A549 (cell line): ENCODE measurements at regions not wholly inside any gene's neighbourhood (a gene's known extent, or its start where the extent isn't known, plus 50 kb on each side); places are given as distances from the start of the nearest gene placed in this dataset.
"Not testable (repeated sequence)": the region's sequence is repeated elsewhere in the genome, so short reads cannot be mapped to it uniquely, and the experiment has no call there.

Experiments
- ATAC-seq, 2 experiments: fragments of 200-7000 bp in 1 of 2; fragments of >200 bp in 1 of 2; cut with Nextera tagmentation in 1 of 2; cut with Tn5 transposase in 1 of 2; 3 replicates each; pipeline versions ENCODE4 v1.8.0 to v1.9.1; 2018 to 2020; ENCODE audit warnings: mild to moderate bottlenecking in 1 of 2, moderate library complexity in 1 of 2
- CTCF ChIA-PET: fragments of 300-600 bp; sonication (Branson Sonifier 250); formaldehyde crosslinking; extraction: SDS; loops from one replicate; lab custom pipeline; 2021; ENCODE audit warnings: antibody characterized with exemption, inconsistent platforms; lab: Yijun Ruan, JAX
- POLR2A ChIA-PET: fragments of 350-600 bp; formaldehyde crosslinking; extraction: SDS; loops from one replicate; lab custom pipeline; 2021; ENCODE audit warnings: antibody characterized with exemption, inconsistent platforms; lab: Yijun Ruan, JAX
- DNase-seq, 2 experiments: peaks; one replicate each; pipeline versions ENCODE4 v3.0.0 to v3.0.0-alpha.2; 2011 to 2016; ENCODE audit warnings: low read depth in 1 of 2, low spot score in 1 of 2
- FAIRE-seq: peaks from 2 replicates; lab custom pipeline; 2011; peaks lifted over from hg19 to GRCh38; lab: Jason Lieb, UNC
- H3K27ac ChIP-seq, 2 experiments: fragments of >200 bp; sonication (Bioruptor Twin); formaldehyde crosslinking; 3 replicates each; pipeline ENCODE4 v1.5.1; 2016 to 2017
- H3K4me1 ChIP-seq: fragments of >200 bp; sonication (Bioruptor Twin); formaldehyde crosslinking; 3 replicates; pipeline ENCODE4 v1.6.1; 2016
- H3K4me2 ChIP-seq: fragments of >200 bp; sonication (Bioruptor Twin); formaldehyde crosslinking; 3 replicates; pipeline ENCODE4 v1.6.1; 2016
- H3K4me3 ChIP-seq: fragments of >200 bp; sonication (Bioruptor Twin); formaldehyde crosslinking; 3 replicates; pipeline ENCODE4 v1.5.1; 2016
- H3K9me3 ChIP-seq: fragments of >200 bp; sonication (Bioruptor Twin); formaldehyde crosslinking; 3 replicates; pipeline ENCODE4 v1.6.1; 2016
- EHF ChIP-seq: fragments of 250-450 bp; sonication (Bioruptor Pico); IDR thresholded peaks from 2 replicates; pipeline ENCODE4 v1.5.0; 2020; ENCODE audit warnings: mild to moderate bottlenecking
- GATA3 ChIP-seq: IDR thresholded peaks from 2 replicates; pipeline ENCODE4 v1.6.1; 2012; ENCODE audit warnings: borderline replicate concordance
- HEYL ChIP-seq: fragments of 250-450 bp; sonication (Bioruptor Pico); IDR thresholded peaks from 2 replicates; pipeline ENCODE4 v1.8.0; 2021; ENCODE audit warnings: mild to moderate bottlenecking, moderate library complexity
- HOXB13 ChIP-seq: fragments of 250-450 bp; sonication (Bioruptor Pico); IDR thresholded peaks from 2 replicates; pipeline ENCODE4 v1.5.0; 2020; ENCODE audit warnings: low read depth, mild to moderate bottlenecking, moderate library complexity
- HOXB5 ChIP-seq: fragments of 250-450 bp; sonication (Bioruptor Pico); IDR thresholded peaks from 2 replicates; pipeline ENCODE4 v1.5.0; 2020; ENCODE audit warnings: mild to moderate bottlenecking, moderate library complexity
- MAFK ChIP-seq: fragments of 450-650 bp; IDR thresholded peaks from 2 replicates; pipeline ENCODE4 v1.6.1; 2014; ENCODE audit not compliant: partially characterized antibody
- RAD21 ChIP-seq, 2 experiments: fragments of >200 bp in 1 of 2; sonication (Bioruptor Twin) in 1 of 2; formaldehyde crosslinking in 1 of 2; IDR thresholded peaks in 1 of 2; conservative IDR thresholded peaks in 1 of 2; 2 replicates in 1 of 2; 3 replicates in 1 of 2; pipeline ENCODE4 v1.6.1; 2012 to 2018; ENCODE audit warnings: inconsistent platforms in 1 of 2
- RCOR1 ChIP-seq: fragments of 150-350 bp; IDR thresholded peaks from 2 replicates; pipeline ENCODE4 v1.6.1; 2014; ENCODE audit warnings: antibody characterized with exemption, low read length, low read depth
- RFX5 ChIP-seq: fragments of 450-650 bp; IDR thresholded peaks from 2 replicates; pipeline ENCODE4 v1.7.1; 2014; ENCODE audit warnings: antibody characterized with exemption, mild to moderate bottlenecking, moderate library complexity
- SMC3 ChIP-seq: fragments of >200 bp; sonication (Bioruptor Twin); formaldehyde crosslinking; IDR thresholded peaks from 3 replicates; pipeline ENCODE4 v1.6.1; 2018; ENCODE audit warnings: inconsistent platforms
- TFCP2L1 ChIP-seq: fragments of 250-450 bp; sonication (Bioruptor Pico); IDR thresholded peaks from 2 replicates; pipeline ENCODE4 v1.5.0; 2021; ENCODE audit warnings: mild to moderate bottlenecking
- whole genome bisulfite sequencing: methylation state at CpG from one replicate; pipeline ENCODE4 v1.1.6; 2017; ENCODE audit errors: missing lambda C conversion rate; 5-methylcytosine and 5-hydroxymethylcytosine counted together
- TF ChIP-seq, protein P1 (sequence below): fragments of >200 bp; sonication (Bioruptor Twin); formaldehyde crosslinking; IDR thresholded peaks from 3 replicates; pipeline ENCODE4 v1.5.1; 2016
- TF ChIP-seq, protein P2 (sequence below): fragments of 250-450 bp; sonication (Bioruptor Pico); IDR thresholded peaks from 2 replicates; pipeline ENCODE4 v1.5.0; 2021; ENCODE audit warnings: mild to moderate bottlenecking, moderate library complexity, borderline replicate concordance
- TF ChIP-seq, protein P3 (sequence below): IDR thresholded peaks from 2 replicates; pipeline ENCODE4 v1.6.1; 2012
- TF ChIP-seq, protein P4 (sequence below): fragments of 450-650 bp; IDR thresholded peaks from 2 replicates; pipeline ENCODE4 v1.6.1; 2014; ENCODE audit warnings: antibody characterized with exemption

DNA sequence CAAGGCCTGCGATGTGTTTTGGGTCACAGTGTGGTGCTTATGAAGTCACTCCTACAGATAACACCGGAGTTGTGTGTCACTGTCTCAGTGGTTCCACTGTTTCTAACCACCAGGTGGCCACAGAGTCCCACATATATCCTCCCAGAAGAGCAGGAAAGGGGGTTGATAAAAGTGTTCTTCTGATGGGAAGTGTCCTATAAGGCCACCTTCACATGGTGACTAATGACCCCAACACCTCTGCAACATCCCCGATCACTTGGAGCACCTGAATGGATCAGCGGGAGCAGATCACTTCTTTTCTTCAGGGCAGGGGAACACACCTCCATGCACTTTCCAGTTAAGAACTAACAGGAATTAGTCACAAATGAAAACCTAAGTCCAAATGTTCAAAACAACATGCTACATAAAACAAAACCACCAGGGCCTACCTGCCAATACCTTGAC is 111.5 kb downstream of the PPIAL4G start:
- TF ChIP-seq SMC3 (peak; percentile 93), RAD21 (conservative IDR thresholded peaks at IDR 0.05 in 1 of 2, IDR thresholded peaks at IDR 0.05 in 1 of 2) (peak; percentile 93 to 94)
- TF ChIP-seq, protein P1, sequence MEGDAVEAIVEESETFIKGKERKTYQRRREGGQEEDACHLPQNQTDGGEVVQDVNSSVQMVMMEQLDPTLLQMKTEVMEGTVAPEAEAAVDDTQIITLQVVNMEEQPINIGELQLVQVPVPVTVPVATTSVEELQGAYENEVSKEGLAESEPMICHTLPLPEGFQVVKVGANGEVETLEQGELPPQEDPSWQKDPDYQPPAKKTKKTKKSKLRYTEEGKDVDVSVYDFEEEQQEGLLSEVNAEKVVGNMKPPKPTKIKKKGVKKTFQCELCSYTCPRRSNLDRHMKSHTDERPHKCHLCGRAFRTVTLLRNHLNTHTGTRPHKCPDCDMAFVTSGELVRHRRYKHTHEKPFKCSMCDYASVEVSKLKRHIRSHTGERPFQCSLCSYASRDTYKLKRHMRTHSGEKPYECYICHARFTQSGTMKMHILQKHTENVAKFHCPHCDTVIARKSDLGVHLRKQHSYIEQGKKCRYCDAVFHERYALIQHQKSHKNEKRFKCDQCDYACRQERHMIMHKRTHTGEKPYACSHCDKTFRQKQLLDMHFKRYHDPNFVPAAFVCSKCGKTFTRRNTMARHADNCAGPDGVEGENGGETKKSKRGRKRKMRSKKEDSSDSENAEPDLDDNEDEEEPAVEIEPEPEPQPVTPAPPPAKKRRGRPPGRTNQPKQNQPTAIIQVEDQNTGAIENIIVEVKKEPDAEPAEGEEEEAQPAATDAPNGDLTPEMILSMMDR: peak; percentile 88
- TF ChIP-seq, all 56 proteins: peak for 3; not testable (repeated sequence) for 53
- H3K4me2 ChIP-seq: peak overlapping the region; percentile 21; the same call in 1 of the 3 replicates
- 6% methylated on average over 4 of the region's 4 CpGs for WGBS
- DNase-seq (peak; percentile 81), ATAC-seq (peak; percentile 99 to 100)
- H3K4me3 ChIP-seq, H3K9me3 ChIP-seq, POLR2A ChIA-PET, H3K4me1 ChIP-seq, H3K27ac ChIP-seq, FAIRE-seq: not testable (repeated sequence)
- CTCF ChIA-PET: interaction anchor here (0.6 to 4.1 kb wide), 12 partner anchors 9 to 68 kb away, joined by 3 to 30 read pairs (median 4); no protein-coding TSS in a partner anchor

DNA sequence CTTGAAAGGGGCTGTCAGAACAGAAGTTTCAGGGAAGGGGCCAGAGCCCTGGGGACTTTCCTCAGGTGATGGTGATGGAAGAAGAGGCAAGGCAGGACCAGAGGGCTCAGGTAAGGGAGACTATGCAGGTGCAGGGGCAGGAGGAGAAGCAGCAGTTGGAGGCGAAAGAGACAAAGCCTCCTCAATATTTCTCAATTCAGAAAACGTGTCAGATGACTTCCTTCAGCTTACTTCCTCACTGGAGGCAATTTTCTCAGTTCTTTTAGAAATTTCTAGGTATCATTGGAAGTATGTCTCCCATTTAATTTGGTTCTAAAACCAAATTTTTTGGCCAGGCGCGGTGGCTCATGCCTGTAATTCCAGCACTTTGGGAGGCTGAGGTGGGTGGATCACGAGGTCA is 112.4 kb downstream of the PPIAL4G start:
- ATAC-seq, H3K9me3 ChIP-seq, FAIRE-seq, H3K4me3 ChIP-seq, H3K27ac ChIP-seq, H3K4me2 ChIP-seq, H3K4me1 ChIP-seq, DNase-seq, POLR2A ChIA-PET: not testable (repeated sequence)
- CTCF ChIA-PET: interaction anchor here (0.6 to 4.1 kb wide), 9 partner anchors 13 to 67 kb away, joined by 3 to 30 read pairs (median 4); no protein-coding TSS in a partner anchor
- 75% methylated on average over 5 of the region's 5 CpGs for WGBS

DNA sequence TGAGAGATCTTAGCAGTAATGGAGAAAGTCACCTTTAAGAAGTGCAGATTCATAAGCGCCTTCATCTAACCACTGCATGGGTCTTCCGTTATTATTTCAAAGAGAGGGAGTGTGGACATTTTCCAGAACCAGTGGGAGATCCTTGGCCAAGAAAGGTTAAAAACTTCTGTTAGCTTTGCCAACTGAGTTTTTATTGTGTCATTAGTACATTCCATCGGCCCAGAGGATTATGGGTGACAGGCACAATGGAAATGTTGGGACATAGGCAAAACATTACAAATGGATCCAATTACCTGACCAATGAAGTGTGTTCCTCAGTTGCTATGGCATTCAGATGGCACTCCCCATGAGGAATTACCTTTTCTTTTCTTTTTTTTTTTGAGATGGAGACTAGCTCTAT is 115.5 kb downstream of the PPIAL4G start:
- FAIRE-seq (no peak), ATAC-seq (no peak), DNase-seq (no peak)
- Histone ChIP-seq H3K9me3 (no peaks in the 10 kb centered on the region), H3K4me2 (no peak overlapping the region), H3K4me1 (peaks cover 8% of the 10 kb centered on the region; the same call in 2 of the 3 replicates), H3K4me3 (no peak overlapping the region), H3K27ac (no peak overlapping the region)
- ChIA-PET CTCF (no interaction called here), POLR2A (no interaction called here)
- WGBS: 68% methylated on average over 3 of the region's 3 CpGs
- TF ChIP-seq, protein P2, sequence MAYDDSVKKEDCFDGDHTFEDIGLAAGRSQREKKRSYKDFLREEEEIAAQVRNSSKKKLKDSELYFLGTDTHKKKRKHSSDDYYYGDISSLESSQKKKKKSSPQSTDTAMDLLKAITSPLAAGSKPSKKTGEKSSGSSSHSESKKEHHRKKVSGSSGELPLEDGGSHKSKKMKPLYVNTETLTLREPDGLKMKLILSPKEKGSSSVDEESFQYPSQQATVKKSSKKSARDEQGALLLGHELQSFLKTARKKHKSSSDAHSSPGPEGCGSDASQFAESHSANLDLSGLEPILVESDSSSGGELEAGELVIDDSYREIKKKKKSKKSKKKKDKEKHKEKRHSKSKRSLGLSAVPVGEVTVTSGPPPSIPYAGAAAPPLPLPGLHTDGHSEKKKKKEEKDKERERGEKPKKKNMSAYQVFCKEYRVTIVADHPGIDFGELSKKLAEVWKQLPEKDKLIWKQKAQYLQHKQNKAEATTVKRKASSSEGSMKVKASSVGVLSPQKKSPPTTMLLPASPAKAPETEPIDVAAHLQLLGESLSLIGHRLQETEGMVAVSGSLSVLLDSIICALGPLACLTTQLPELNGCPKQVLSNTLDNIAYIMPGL (CRISPR knock-in tag): no peak
- TF ChIP-seq, protein P3, sequence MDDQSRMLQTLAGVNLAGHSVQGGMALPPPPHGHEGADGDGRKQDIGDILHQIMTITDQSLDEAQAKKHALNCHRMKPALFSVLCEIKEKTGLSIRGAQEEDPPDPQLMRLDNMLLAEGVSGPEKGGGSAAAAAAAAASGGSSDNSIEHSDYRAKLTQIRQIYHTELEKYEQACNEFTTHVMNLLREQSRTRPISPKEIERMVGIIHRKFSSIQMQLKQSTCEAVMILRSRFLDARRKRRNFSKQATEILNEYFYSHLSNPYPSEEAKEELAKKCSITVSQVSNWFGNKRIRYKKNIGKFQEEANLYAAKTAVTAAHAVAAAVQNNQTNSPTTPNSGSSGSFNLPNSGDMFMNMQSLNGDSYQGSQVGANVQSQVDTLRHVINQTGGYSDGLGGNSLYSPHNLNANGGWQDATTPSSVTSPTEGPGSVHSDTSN: no peak
- TF ChIP-seq, protein P4, sequence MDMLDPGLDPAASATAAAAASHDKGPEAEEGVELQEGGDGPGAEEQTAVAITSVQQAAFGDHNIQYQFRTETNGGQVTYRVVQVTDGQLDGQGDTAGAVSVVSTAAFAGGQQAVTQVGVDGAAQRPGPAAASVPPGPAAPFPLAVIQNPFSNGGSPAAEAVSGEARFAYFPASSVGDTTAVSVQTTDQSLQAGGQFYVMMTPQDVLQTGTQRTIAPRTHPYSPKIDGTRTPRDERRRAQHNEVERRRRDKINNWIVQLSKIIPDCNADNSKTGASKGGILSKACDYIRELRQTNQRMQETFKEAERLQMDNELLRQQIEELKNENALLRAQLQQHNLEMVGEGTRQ: no peak
- no peak for TF ChIP-seq RFX5
- TF ChIP-seq GATA3: no peak
- no peak for TF ChIP-seq MAFK
- no peak for TF ChIP-seq HOXB5 (CRISPR knock-in tag)
- no peak for TF ChIP-seq HEYL (CRISPR knock-in tag)
- TF ChIP-seq EHF (CRISPR knock-in tag): no peak
- no peak for TF ChIP-seq RCOR1
- no peak for TF ChIP-seq HOXB13 (CRISPR knock-in tag)
- TF ChIP-seq TFCP2L1: no peak

DNA sequence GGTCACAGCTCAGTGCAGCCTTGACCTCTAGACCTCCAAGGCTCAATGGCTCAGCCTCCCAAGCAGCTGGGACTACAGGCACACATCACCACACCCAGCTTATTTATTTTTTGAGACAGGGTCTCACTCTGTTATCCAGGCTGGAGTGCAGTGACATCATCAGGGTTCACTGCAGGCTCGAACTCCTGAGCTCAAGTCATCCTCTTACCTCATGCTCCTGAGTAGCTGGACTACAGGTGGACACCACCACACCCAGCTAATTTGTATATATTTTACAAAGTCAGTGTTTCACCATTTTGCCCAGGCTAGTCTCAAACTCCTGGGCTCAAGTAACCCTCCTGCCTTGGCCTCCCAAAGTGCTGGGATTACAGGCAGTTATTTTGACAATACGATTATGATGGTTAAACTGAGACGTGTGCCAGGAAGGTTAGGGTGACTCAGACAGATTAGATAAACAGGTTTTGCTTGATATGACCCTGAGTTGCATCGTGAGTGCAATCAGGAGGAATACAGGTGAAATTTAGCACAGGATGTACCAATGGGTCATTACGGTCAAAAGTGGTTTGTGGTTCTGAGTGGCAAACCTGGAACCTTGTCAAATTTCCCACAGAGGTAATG is 116.9 kb downstream of the PPIAL4G start:
- FAIRE-seq, H3K27ac ChIP-seq, ATAC-seq, CTCF ChIA-PET, H3K4me2 ChIP-seq, DNase-seq, H3K4me1 ChIP-seq, H3K4me3 ChIP-seq, H3K9me3 ChIP-seq, POLR2A ChIA-PET: not testable (repeated sequence)
- WGBS: 54% methylated on average over 5 of the region's 5 CpGs

DNA sequence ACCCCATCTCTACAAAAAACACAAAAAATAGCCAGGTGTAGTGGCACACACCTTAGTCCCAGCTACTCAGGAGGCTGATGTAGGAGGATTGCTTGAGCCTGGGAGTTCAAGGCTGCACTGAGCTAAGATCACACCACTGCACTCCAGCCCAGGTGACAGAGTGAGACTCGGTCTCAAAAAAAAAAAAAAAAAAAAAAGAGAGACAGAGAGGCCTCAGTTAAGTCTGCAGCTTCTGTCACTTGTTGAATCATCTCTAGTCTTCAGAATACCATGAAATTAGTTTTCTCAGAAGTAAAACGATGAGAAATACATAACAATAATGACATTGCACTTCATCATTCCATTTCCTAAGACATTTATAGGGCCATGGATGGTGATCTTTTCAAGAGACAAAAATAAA is 118.0 kb downstream of the PPIAL4G start:
- ChIA-PET CTCF (interaction anchor here (1.8 to 1.9 kb wide), 2 partner anchors 18 to 20 kb away, joined by 3 to 6 read pairs; no protein-coding TSS in a partner anchor), POLR2A (interaction anchor here (1.3 kb wide), 1 partner anchor 24 kb away, joined by 3 read pairs; no protein-coding TSS in a partner anchor)
- H3K27ac ChIP-seq, FAIRE-seq, H3K4me2 ChIP-seq, ATAC-seq, H3K4me3 ChIP-seq, DNase-seq, H3K4me1 ChIP-seq, H3K9me3 ChIP-seq: not testable (repeated sequence)
- 36% methylated on average over 2 of the region's 2 CpGs for WGBS

DNA sequence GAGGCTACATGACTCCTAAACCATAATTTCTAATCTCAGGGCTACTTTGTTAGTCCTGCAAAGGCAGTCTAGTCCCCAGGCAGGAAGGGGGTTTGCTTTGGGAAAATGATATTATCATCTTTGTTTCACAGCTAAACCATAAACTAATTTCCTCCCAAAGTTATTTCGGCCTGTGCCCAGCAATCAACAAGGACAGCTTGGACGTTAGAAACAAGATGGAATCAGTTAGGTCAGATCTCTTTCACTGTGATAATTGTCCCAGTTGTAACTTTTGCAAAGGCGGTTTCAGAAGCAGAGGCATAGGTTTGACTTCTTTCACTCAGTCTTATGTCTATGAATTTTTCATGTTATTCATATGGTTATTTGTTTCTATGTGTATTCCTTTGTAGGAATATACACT is 119.1 kb downstream of the PPIAL4G start:
- 66% methylated on average over 3 of the region's 3 CpGs for WGBS
- POLR2A ChIA-PET, DNase-seq, H3K4me3 ChIP-seq, FAIRE-seq, H3K4me2 ChIP-seq, H3K27ac ChIP-seq, H3K4me1 ChIP-seq, H3K9me3 ChIP-seq, ATAC-seq: not testable (repeated sequence)
- CTCF ChIA-PET: interaction anchor here (1.6 to 1.9 kb wide), 3 partner anchors 10 to 19 kb away, joined by 3 to 6 read pairs (median 6); no protein-coding TSS in a partner anchor
